SK-N-SH (cell line): ENCODE measurements at regions not wholly inside any gene's neighbourhood (a gene's known extent, or its start where the extent isn't known, plus 50 kb on each side); places are given as distances from the start of the nearest gene placed in this dataset.

ENCODE experiments used
- CTCF ChIA-PET: fragments of 300-600, 350-600 bp; formaldehyde crosslinking; extraction: SDS; loops from one replicate; lab custom pipeline; 2021; lab: Yijun Ruan, JAX
- POLR2A ChIA-PET: fragments of 350-600 bp; sonication (Branson Sonifier 250); formaldehyde crosslinking; extraction: SDS; loops from one replicate; lab custom pipeline; 2020; ENCODE audit warnings: antibody characterized with exemption, inconsistent platforms; lab: Yijun Ruan, JAX
- DNase-seq: peaks from one replicate; pipeline ENCODE4 v3.0.0; 2012
- H2AFZ ChIP-seq: fragments of 200-600 bp; sonication (generic); 2 replicates; pipeline ENCODE4 v1.8.1; 2016; ENCODE audit warnings: antibody characterized with exemption, mild to moderate bottlenecking, low read depth
- H3F3A ChIP-seq: fragments of 200-600 bp; sonication (generic); replicated peaks from 2 replicates; pipeline ENCODE3; 2016; ENCODE audit warnings: antibody characterized with exemption, mild to moderate bottlenecking; ENCODE audit not compliant: insufficient read depth
- H3K27ac ChIP-seq, 2 experiments: fragments of 200-500 bp in 1 of 2; fragments of 200-600 bp in 1 of 2; sonication (Bioruptor generic) in 1 of 2; sonication (generic), shearing (Covaris generic) in 1 of 2; 2 replicates each; pipeline versions ENCODE4 v1.5.1 to v1.6.1; 2014 to 2016; ENCODE audit warnings: low read depth in 2 of 2, inconsistent platforms in 1 of 2, low read length in 1 of 2, mild to moderate bottlenecking in 1 of 2, mixed read lengths in 1 of 2
- H3K27me3 ChIP-seq: fragments of 200-600 bp; sonication (generic), shearing (Covaris generic); 2 replicates; pipeline ENCODE4 v1.6.1; 2016; ENCODE audit warnings: mixed run types; ENCODE audit not compliant: insufficient read depth
- H3K36me3 ChIP-seq, 2 experiments: fragments of 200-500 bp in 1 of 2; fragments of 200-600 bp in 1 of 2; sonication (Bioruptor generic) in 1 of 2; sonication (generic) in 1 of 2; replicated peaks in 1 of 2; 2 replicates each; pipeline versions ENCODE3 to v1.5.1; 2014 to 2016; ENCODE audit warnings: low read length in 1 of 2, mild to moderate bottlenecking in 1 of 2; ENCODE audit not compliant: insufficient read depth in 2 of 2, control insufficient read depth in 1 of 2
- H3K4me1 ChIP-seq, 2 experiments: fragments of 200-500 bp in 1 of 2; fragments of 200-600 bp in 1 of 2; sonication (Bioruptor generic) in 1 of 2; sonication (generic), shearing (Covaris generic) in 1 of 2; 2 replicates each; pipeline versions ENCODE4 v1.5.1 to v1.6.1; 2014 to 2016; ENCODE audit warnings: low read depth in 1 of 2, low read length in 1 of 2, mixed run types in 1 of 2; ENCODE audit not compliant: insufficient read depth in 2 of 2, control insufficient read depth in 1 of 2
- H3K4me2 ChIP-seq: fragments of 200-600 bp; sonication (generic), shearing (Covaris generic); 2 replicates; pipeline ENCODE4 v1.6.1; 2017; ENCODE audit warnings: mixed run types
- H3K4me3 ChIP-seq, 2 experiments: fragments of 200-500 bp in 1 of 2; fragments of 200-600 bp in 1 of 2; sonication (Bioruptor generic) in 1 of 2; sonication (generic), shearing (Covaris generic) in 1 of 2; 2 replicates each; pipeline versions ENCODE4 v1.5.1 to v1.8.1; 2014 to 2016; ENCODE audit warnings: low read depth in 2 of 2, inconsistent platforms in 1 of 2, low read length in 1 of 2, mild to moderate bottlenecking in 1 of 2, mixed read lengths in 1 of 2, moderate library complexity in 1 of 2
- H3K79me2 ChIP-seq: fragments of 200-600 bp; sonication (generic); 2 replicates; pipeline ENCODE4 v1.8.1; 2017; ENCODE audit warnings: mild to moderate bottlenecking; ENCODE audit not compliant: insufficient read depth
- H3K9ac ChIP-seq: fragments of 200-600 bp; sonication (generic); 2 replicates; pipeline ENCODE4 v1.6.1; 2017; ENCODE audit warnings: mixed run types
- H3K9me2 ChIP-seq: fragments of 200-600 bp; sonication (generic); 2 replicates; pipeline ENCODE4 v1.6.1; 2017; ENCODE audit warnings: mixed run types
- H3K9me3 ChIP-seq: fragments of 200-600 bp; sonication (generic); 2 replicates; pipeline ENCODE4 v1.6.1; 2017; ENCODE audit warnings: mixed run types, mild to moderate bottlenecking, moderate library complexity
- H4K20me1 ChIP-seq: fragments of 200-600 bp; sonication (generic); 2 replicates; pipeline ENCODE4 v1.6.1; 2017; ENCODE audit warnings: mild to moderate bottlenecking, mixed run types; ENCODE audit not compliant: insufficient read depth
- CTCF ChIP-seq: fragments of 200-600 bp; sonication (generic); IDR thresholded peaks from 2 replicates; pipeline ENCODE4 v1.6.1; 2017; ENCODE audit warnings: antibody characterized with exemption, mild to moderate bottlenecking, moderate library complexity
- FOSL2 ChIP-seq: IDR thresholded peaks from 2 replicates; pipeline ENCODE4 v1.4.0; 2012; ENCODE audit warnings: low read depth, mild to moderate bottlenecking, moderate library complexity, borderline replicate concordance
- GABPA ChIP-seq: IDR thresholded peaks from 2 replicates; pipeline ENCODE4 v1.4.0; 2012; ENCODE audit warnings: low read depth, mild to moderate bottlenecking
- IRF3 ChIP-seq: fragments of 150-350 bp; IDR thresholded peaks from 2 replicates; pipeline ENCODE4 v1.6.1; 2016; ENCODE audit warnings: mild to moderate bottlenecking, low read depth, low read length
- MXI1 ChIP-seq: IDR thresholded peaks from 2 replicates; pipeline ENCODE4 v1.6.1; 2012; ENCODE audit warnings: mild to moderate bottlenecking, low read depth, low read length, improper control_type of control experiment
- NFIC ChIP-seq: IDR thresholded peaks from 2 replicates; pipeline ENCODE4 v1.4.0; 2012; ENCODE audit warnings: borderline replicate concordance
- PBX3 ChIP-seq: IDR thresholded peaks from 2 replicates; pipeline ENCODE4; 2012
- POLR2AphosphoS5 ChIP-seq: IDR thresholded peaks from 2 replicates; pipeline ENCODE4 v1.6.1; 2012; ENCODE audit warnings: low read depth, low read length
- RAD21 ChIP-seq: IDR thresholded peaks from 2 replicates; pipeline ENCODE4 v1.6.1; 2012; ENCODE audit warnings: mild to moderate bottlenecking, low read length
- RCOR1 ChIP-seq: fragments of 150-350 bp; IDR thresholded peaks from 2 replicates; pipeline ENCODE4 v1.6.1; 2017; ENCODE audit warnings: antibody characterized with exemption, low read length
- SIN3A ChIP-seq: IDR thresholded peaks from 2 replicates; pipeline ENCODE4 v1.6.1; 2012; ENCODE audit warnings: low read depth, mild to moderate bottlenecking, low read length, moderate library complexity, borderline replicate concordance
- SMC3 ChIP-seq: IDR thresholded peaks from 2 replicates; pipeline ENCODE4 v1.6.1; 2012; ENCODE audit warnings: low read depth, low read length, improper control_type of control experiment
- TAF1 ChIP-seq: IDR thresholded peaks from 2 replicates; pipeline ENCODE4 v1.6.1; 2012; ENCODE audit warnings: low read depth, mild to moderate bottlenecking, low read length, moderate library complexity, borderline replicate concordance
- TCF12 ChIP-seq: IDR thresholded peaks from 2 replicates; pipeline ENCODE4 v1.4.0; 2012
- TEAD4 ChIP-seq: IDR thresholded peaks from 2 replicates; pipeline ENCODE4 v1.4.0; 2012; ENCODE audit warnings: mild to moderate bottlenecking, borderline replicate concordance; ENCODE audit not compliant: insufficient read depth
- USF1 ChIP-seq: IDR thresholded peaks from 2 replicates; pipeline ENCODE4 v1.4.0; 2012; ENCODE audit warnings: low read depth, borderline replicate concordance
- USF2 ChIP-seq: fragments of 150-350 bp; IDR thresholded peaks from 2 replicates; pipeline ENCODE4 v1.6.1; 2017; ENCODE audit warnings: antibody characterized with exemption, low read length, low read depth, borderline replicate concordance
- YY1 ChIP-seq: IDR thresholded peaks from 2 replicates; pipeline ENCODE4 v1.4.0; 2012; ENCODE audit warnings: low read depth, mild to moderate bottlenecking
- ZBTB33 ChIP-seq: IDR thresholded peaks from 2 replicates; pipeline ENCODE4 v1.4.0; 2012; ENCODE audit warnings: low read depth, borderline replicate concordance
- WGBS: methylation state at CpG from one replicate; pipeline ENCODE4 v1.1.6; 2017; ENCODE audit warnings: low lambda C conversion rate; 5-methylcytosine and 5-hydroxymethylcytosine counted together

GRCh38 chr21:24894324-24894723 lies 713.0 kb downstream of the MRPL39 start:
- H3K9me3 ChIP-seq, result no peaks in the 10 kb centered on the region
- H3K36me3 ChIP-seq, result no peaks in the 10 kb centered on the region
- no peak overlapping the region for H2AFZ ChIP-seq
- H3K4me3 ChIP-seq, result no peak overlapping the region
- H3K27ac ChIP-seq, result no peak overlapping the region
- POLR2A ChIA-PET, result no interaction called here
- no peaks in the 10 kb centered on the region for H3K79me2 ChIP-seq
- H3K9me2 ChIP-seq, result no peaks in the 10 kb centered on the region
- no peaks in the 10 kb centered on the region for H3K27me3 ChIP-seq
- TF ChIP-seq POLR2AphosphoS5, result no peak
- no peak for TF ChIP-seq PBX3
- no peak for TF ChIP-seq ZBTB33
- TF ChIP-seq SIN3A, result no peak
- no peak for TF ChIP-seq SMC3
- no peak for TF ChIP-seq YY1
- no peak for TF ChIP-seq NFIC
- H3K9ac ChIP-seq, result no peak overlapping the region
- DNase-seq, result no peak
- H3K4me2 ChIP-seq, result no peak overlapping the region
- CTCF ChIA-PET, result no interaction called here
- 92% methylated on average over 1 of the region's 1 CpG for WGBS
- no peaks in the 10 kb centered on the region for H4K20me1 ChIP-seq
- H3K4me1 ChIP-seq, result peaks cover 0 to 3% of the 10 kb centered on the region in 2 experiments; a peak in 2 of 4 replicates
- H3F3A ChIP-seq, result no peaks in the 10 kb centered on the region

GRCh38 chr21:24890021-24890420 lies 717.3 kb downstream of the MRPL39 start:
- ChIA-PET CTCF (interaction anchor here (0.6 to 1.2 kb wide), 3 partner anchors 12 to 465 kb away, joined by 3 read pairs; no protein-coding TSS in a partner anchor), POLR2A (no interaction called here)
- Histone ChIP-seq H3K9ac (no peak overlapping the region), H3K79me2 (no peaks in the 10 kb centered on the region), H3K9me2 (no peaks in the 10 kb centered on the region), H3F3A (no peaks in the 10 kb centered on the region), H3K4me1 (no peaks in the 10 kb centered on the region), H3K4me2 (no peak overlapping the region), H3K4me3 (no peak overlapping the region), H3K27me3 (no peaks in the 10 kb centered on the region), H3K9me3 (no peaks in the 10 kb centered on the region), H3K27ac (no peak overlapping the region), H3K36me3 (no peaks in the 10 kb centered on the region), H2AFZ (no peak overlapping the region), H4K20me1 (no peaks in the 10 kb centered on the region)
- 82% methylated on average over 4 of the region's 4 CpGs for WGBS
- DNase-seq, result no peak
- TF ChIP-seq TEAD4 (no peak), IRF3 (no peak), POLR2AphosphoS5 (no peak), FOSL2 (no peak), RCOR1 (no peak), USF1 (no peak), RAD21 (no peak), MXI1 (no peak), TAF1 (no peak), USF2 (no peak), TCF12 (no peak), CTCF (no peak), GABPA (no peak)
